Glomerular visceral epithelial cell (primary cell): ENCODE measurements at regions not wholly inside any gene's neighbourhood (a gene's known extent, or its start where the extent isn't known, plus 50 kb on each side); places are given as distances from the start of the nearest gene placed in this dataset.

Experiments
- DNase-seq: peaks from one replicate; pipeline ENCODE4 v3.0.0-alpha.2; 2016; ENCODE audit errors: extremely low spot score

DNA sequence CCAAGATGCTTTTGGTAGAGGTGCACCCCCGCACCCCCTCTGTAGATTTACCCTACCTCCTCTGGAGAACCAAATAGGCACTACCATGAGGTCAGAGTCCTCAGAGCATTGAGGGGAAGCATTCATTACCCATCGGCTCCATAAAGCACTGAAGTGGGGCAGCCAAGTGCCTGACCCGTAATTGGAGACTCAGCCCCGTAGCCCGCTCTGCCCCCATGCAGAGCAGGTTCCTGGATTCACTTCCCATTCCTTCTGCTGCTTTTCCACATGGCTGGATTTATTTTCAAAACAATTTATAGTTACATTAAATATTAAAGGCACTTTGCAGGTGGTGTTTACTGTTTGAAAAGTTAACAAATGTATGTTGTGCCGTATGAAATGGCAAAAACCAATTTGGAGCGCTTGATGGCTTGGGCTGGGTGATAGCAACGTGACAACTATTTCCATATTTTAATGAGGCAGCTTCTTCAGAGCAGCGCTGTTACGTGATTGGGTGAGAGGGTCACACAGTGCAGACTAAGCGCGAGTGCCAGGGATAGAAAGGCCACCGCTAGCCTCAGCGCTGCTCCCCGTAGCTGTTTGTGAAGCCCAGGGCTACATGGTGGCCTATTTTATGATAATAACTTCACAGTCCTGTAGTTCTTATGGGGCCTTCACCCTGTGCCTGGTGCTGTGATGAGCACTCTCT lies 373.8 kb upstream of the PROK2 start:
- no peak for DNase-seq

DNA sequence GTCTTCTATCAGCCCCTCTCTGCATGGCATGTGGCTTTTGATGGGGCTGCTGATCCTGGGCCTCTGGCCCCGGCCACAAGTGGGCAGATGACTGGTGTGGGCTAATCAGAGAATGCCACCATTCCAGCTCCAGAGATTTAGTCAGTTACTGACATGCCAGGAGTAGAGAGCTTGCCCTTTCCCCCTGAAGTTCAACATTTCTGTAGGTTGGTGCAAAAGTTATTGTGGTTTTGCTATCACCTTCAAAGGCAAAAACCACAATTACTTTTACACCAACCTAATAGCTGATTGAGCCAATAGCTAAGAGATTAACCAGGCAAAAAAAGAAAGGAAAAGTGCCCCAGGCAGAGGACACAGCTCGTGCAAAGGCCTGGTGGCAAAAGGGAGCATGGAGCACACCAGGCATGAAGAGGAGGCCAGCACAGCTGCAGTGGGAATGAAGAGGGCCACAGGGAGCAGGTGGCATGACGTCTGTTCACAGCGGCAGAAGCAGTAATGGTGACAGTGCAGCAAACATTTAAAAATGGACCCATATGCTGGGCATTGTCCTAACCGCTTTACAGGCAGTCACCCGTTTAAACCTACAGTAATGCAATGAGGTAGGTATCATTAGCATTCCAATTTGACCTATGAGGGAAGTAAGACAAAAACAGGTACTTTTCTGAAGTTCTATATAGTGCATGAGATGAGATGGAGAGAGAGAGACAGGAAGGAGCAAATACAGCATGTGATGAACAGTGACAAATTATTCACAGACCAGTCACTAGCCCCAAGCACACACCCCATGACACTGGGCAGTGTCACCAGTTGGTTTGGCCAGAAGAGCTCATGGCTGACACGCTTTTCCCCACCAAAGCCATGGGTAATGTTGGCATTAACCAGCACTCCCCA lies 373.0 kb upstream of the PROK2 start:
- DNase-seq, result no peak

DNA sequence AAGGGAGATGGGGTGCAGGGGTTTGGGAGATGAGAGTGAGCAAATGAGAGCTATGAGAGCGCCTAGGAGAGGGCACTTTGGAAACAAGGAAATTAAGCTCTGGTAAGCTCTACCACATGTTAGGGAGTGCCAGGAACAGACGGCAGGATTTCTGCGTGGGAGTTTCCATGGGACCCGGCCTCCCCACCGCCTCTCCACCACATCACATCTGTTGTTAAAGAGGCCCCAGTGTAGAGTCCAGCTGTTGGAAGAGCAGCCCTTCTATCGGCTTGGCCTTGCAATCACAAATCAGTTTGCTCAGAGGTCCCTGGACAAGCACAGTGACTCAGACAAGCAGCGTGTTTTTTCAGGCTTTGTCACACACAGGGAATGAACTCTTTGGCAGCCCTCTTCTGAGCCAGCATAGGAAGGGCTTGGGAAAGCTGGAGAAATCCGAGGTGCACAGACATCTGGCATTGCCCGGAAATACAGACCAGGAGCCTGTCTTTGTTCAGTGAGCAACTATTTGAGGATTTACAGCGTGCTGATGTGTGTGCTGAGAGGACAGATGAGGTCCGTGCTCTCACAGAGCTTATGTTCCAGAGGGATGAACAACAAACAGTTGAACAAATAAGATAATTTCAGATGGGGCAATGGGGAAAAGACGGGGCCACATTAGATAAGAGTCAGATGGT lies 370.6 kb upstream of the PROK2 start:
- no peak for DNase-seq

DNA sequence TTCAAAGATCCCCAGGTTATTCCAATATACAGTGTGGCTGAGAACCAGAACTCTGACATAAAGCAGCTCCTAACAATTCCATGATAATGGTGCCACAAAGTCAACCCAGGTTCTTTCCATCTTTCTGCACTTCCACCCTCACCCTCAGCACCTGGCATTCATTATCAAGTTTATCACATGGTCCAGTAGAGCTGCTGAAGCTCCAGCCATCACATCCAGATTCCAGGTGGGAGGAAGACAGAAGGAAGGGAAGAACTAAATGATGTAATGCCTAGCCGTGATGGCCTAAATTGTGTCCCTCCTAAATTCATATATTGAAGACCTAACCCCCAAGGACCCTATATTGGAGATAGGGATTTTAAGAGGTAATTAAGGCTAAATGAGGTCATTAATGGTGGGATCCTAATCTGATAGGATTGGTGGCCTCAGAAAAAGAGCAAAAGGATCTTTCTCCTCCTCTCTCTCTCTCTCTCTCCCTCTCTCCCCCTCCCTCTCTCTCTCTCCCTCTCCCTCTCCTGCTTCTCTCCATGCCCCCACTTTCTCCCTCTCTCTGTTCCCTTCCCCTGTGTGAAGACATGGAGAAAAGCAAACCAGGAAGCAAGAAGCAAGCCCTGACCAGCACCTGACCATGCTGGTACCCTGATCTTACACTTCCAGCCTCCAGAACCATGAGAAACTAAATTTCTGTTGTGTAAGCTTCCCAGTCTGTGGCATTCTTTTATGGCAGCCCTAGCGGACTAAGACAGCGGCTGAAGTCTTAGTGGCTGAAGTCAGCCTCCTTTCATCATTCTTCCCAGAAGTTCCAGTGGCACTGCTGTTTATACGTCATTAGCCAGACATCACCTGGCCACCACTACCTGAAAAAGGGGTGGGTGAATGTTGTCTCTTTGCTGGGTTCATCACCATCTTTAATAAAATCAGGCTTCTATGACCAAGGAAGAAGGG lies 369.7 kb upstream of the PROK2 start:
- DNase-seq, result no peak

DNA sequence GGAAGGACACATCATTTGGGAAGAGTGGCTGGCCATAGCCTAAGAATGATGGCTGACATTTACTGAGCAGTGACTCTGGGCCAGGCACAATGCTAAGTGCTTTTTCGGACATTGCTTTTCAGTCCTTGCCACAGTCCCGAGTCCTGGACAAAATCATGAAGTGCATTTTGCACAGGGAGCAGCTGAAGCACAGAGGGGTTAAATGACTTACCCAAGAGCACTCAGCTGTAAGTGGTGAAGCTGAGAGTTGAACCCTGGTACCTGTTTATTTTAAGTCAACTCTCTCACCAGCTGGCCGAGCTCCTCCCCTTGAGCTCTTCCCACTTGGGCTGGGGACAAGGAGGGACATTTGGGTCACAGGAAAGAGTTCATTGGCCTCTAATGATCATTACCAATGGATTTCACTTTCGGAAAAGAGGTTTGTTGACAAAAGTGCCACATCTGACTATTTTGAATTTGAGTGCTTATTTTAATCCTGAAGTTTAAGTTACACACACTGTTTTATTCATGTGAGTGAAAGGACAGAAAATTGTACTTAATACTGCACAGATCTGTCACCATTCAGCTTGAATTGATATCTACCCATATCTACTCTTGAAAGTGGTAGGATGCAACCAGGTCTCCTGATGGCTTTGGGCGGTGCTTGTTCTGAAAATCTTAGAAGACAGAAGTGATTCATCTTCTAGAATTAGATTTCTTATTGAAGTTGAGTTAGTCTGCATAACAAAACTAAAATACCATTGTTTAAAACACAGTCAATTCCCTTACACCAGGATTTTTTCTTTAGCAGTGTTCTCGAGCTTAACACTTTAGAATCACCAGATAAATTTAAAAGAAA lies 368.7 kb upstream of the PROK2 start:
- DNase-seq, result no peak

DNA sequence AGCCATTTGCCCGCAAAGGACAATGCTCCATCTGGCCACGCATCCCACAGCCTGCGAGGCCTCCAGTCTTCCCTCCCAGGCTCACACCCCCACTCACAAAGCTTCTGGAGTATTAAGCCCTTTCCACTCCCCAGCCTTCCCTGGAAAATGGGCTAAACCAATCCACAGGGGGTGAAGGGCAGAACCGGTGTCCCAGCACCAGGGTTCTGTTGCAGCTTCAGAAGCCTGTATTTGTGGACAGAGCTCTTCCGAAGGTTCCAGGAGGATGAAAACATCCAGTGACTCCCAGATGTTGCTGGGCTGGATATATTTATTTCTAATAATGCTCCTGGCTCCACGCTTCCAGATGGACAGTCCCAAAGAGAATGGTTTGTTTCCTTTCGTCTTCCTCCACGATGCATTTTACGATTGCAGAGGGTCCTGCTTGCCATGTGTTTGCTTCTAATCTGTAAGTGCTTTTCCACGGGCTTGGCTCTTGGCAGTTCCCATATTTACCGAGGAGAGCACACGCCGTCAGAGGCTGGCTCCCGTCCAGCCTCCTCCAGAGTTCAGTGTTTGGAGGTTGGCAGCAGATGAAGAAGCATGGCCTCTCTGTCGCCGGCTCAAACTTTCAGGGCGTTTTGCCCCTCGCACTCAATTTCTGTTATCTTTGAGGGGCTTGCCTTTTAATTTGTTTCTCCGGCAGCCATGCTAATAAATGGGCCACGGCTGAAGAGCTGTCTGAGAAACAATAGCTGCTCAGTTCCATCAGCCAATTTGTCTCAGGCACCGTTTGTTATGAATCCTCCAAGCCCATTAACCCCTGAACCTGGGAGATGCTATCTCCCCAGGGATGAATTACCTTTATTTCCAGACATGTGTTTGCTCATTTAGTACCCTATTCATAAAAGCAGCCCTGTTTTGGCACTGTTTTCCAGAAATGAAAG lies 367.9 kb upstream of the PROK2 start:
- no peak for DNase-seq

DNA sequence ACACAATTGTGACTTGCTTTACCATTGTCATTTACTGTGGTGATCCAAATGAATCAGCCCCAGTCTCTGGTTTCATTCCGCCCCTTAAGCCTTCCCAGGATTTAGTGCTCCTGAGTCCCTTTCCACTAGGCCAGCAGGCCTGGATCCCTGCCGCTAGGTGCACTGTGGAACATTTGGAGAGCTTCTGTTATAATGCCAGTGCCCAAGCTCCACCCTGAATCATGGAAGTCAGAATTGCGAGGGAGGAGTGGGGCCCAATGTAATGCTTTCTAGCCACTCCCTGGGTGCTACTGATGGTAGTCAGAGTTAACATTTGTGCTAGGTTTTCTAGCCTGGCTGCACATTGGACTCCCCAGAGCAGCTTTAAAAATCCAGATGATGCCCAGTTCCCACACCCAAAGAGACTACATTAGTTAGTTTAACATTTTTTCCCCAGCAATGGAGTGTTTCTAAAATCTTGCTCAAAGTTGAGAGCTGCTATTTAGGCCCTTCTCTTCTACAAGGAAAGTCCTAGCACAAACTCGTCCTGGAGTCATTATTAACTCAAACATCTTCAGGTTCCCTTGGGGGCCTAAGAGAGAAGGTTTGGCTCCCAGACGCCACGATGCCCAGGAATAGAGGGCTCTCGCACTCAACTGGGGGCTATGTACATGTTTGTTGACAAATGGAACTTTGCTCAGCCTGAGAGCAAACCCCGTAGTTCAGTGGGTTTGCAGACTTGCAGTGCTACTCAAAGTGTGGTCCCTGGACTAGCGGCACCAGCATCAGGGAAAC lies 366.7 kb upstream of the PROK2 start:
- no peak for DNase-seq

DNA sequence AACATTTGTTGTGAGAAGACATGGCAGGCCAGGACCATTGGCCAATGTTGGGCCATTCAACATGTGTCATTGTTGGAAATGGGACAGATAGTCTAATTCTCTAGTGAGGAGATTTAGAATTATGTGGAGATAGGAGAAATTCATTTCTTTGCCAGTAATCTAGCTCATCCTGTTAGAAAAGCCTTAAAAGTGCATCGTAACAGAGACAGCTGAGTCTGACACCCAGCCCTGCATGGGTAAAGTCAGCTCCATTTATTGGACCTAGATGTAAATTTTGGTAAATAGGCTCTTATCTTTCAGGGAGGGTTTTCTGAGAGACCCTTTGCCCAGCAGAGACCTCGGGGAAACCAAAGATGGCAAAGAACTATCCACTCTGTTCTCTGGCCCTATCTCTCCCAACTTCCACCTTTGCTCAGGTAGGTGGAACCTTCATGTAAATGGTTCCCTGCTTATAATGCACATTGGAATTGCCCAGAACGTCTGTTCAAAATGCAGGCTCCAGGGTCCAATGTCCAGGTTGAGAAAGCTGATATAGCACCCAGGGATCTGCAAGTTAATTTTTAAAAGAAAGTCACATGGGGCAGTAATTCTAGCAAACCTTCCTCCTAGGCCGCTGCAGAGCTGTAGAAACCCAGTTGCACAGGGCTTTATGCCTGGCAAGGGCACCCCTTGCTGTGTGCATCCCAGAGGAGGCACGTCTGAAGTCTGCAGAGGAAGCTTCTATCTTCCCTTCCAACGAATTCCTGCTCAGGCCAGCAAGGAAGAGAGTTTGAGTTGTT lies 365.9 kb upstream of the PROK2 start:
- DNase-seq, result no peak

DNA sequence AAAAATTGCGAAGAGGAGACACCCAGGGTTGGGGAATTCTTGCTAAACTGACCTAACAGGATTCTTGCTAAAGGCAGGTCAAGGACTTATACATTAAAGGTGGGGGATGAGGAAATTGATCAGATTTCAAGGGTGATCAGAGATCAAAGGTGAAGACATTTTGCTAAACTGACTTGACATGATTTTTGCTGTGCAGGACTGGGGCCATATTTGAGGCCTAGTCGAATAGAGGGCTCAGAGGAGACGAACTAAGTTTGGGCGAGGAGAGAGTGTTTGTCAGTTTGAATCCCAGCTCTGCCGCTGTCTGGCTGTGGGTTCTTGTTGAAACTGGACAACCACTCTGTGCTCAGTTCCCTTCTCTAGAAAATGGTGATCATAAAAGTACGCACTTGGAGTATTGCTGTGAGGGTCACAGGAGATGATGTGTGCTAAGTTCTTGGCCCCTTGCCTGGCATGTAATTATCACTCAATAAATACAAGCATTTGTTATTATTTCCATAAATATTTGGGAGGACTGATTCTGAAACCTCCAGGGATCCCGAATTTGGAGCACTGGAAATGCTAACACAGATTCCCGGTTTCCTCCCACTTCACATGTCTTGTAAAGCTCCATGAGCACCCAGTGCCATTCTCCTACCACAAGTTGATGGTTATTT lies 364.8 kb upstream of the PROK2 start:
- DNase-seq, result no peak

DNA sequence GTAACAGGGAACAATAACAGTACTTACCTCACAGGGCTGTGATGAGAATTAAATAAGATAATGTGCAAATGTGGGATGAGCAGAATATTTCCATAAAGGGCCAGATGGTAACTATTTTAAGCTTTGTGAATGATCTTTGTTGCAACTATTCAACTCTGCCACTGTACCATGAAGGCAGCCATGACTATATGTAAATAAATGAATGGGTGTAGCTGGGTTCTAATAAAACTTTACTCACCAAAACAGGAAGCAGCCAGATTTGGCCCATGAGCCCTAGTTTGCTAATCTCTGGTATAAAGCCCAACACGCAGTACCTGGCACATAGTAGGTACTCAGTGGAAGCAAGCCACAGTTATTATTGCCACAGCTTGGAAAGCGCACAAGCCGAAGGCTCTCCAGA lies 362.7 kb upstream of the PROK2 start:
- DNase-seq, result no peak

DNA sequence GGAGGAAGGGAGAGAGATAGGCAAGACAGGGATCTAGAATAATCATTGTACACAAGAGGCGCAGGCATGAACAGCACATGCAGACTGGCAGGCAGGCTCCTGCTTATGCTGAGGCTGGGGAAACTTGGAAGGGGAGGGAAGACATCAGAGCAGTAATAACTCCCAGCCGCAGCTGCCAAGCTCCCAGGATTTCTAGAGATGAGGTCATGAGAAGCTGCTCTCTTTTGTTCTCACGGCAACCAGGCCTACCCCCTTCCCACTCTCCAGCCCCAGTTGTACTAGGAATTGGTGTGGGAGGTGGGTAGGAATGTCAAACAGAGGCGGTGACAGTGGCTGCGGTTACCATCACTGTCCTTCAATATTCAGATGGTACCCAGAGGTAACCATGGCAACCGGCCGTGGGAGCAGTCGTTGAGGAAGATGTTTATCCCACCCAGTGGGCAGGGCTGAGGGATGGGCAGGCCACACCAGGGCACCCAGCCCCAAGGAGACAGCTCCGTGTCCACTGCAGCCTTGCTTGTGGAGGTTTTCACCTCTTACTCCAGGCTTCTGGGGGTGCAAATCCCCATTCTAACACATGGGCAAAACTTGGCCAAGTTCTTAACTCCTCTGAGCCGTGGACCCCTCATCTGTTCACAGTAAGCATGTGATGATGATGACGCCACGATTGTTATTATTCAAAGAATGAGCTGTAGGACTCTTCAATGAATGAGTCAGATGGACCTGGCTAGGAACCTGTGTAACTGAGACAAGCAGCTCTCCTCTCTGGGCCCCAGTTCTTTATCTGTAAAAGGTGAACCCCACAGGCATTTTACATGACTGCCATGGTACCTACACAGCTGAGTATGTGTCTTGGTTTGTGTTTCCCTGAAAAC lies 360.8 kb upstream of the PROK2 start:
- DNase-seq, result no peak

DNA sequence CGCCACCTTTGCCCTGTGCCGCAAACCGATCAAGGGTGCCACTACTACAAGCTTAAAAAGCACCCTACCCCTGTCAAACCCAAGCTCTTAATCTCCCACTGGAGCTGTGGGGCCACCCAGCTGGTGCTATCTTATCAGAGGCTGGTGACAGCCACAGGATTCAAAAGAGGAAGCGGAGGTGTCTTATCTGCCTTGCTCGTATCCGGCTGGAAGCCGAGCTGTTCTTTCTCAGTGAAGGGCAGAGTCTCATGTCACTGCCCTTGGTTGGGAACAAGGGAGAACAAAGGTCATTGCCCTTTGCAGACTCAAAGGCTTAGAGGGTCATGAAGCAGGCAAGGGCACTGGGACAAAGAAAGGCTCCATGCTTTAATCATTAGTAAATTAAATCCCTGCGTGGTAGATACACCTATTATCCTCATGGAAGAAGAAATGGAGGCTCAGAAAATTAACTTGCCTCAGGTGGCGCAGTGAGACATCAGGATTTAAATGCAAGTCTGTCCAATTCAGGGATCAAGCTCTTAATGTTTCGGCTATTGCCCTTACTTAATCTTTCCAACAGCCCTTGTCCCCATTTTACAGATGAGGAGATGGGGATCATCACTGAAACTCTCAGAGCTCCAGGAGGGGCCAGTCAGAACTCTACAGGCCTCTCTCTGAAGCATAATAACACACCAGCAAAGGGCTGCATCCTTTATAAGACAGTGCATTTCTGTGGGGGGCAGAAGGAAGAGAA lies 360.0 kb upstream of the PROK2 start:
- DNase-seq, result no peak

DNA sequence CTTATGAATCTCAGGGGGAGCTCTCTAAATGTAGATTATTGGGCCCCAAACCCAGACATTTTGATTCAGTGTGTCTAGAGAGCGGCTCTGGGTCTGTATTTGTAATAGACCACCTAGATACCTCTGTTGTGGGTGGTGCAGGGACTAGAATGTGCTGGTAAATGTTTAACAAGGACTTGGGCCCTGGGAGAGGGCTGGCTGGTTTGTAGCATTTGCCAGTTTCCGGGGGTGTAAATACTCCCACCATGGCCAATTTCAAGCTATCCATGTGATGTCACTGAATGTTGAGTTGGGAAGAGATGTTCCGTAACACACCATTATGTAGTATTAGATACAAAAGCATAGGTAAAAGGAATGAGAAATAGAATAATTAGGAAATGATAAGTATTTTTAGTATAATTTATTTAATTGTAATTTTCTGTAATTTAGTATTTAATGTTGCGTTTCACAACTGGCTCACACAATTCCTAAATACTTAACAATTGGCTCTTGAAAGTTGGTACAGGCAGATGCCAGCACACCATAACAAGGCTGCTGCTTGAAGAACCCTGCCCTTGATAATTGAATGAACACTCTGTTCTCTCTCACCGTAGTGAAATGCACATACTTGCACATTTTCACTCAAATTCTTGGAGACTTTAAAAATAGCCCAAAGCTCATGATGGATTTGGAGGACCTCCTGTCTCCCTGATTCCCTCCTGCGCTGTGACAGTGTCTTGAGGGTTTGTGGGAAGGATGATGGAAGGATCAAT lies 359.2 kb upstream of the PROK2 start:
- DNase-seq, result no peak

DNA sequence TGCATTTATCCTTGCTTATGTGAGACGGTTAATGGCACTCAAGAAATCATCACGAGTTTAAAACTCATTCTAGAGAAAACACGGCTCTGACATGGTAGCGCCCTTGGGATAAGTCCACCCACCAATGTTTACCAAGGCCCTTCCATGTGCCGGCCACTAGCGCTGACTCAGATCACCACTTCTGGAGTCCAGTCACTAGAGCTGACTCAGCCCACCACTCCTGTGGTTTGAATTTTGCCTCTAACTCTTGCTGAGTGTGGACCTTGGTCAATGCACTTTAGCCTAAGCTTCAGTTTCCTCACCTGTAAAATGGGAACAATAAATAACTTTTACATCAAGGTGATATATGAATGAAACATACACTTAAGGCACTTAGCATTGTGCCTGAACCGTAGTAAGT lies 358.4 kb upstream of the PROK2 start:
- no peak for DNase-seq

DNA sequence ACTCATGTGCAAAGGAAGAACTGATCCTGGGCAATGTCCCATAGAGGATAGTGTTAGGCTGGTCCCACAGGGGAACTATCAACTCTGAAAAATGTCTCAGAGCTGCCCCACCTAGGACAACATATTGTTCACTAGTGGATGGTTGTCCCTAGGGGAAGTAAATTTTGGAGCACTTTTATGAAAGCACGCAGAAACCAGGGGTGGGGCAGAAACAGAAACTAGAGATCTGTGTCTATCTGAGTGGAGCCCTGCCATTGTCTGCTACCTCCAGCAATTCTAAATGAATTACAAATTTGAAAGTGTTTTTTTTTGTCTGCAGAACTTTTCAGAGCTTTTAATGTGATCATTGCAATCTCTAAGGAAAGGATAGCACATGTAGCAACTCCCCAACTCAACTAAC lies 357.1 kb upstream of the PROK2 start:
- no peak for DNase-seq
